Heart left ventricle (tissue), 16 donors: ENCODE measurements at regions not wholly inside any gene's neighbourhood (a gene's known extent, or its start where the extent isn't known, plus 50 kb on each side); places are given as distances from the start of the nearest gene placed in this dataset.
A peak's percentile ranks its signal among the peaks of the same experiment; 100 is the strongest.

ENCODE experiments used
- ATAC-seq, 4 donors: fragments of 200-7000 bp; cut with Tn5 transposase; one replicate each; pipeline ENCODE4 v1.9.1; 2020 to 2022; ENCODE audit warnings: moderate library complexity in 4 of 4, mild to moderate bottlenecking in 3 of 4, moderate number of reproducible peaks in 1 of 4
- DNase-seq, 5 donors: peaks; one replicate each; pipeline ENCODE4 v3.0.0-alpha.2; 2020
- H3K27ac ChIP-seq, 12 donors: fragments of 200-600 bp; sonication (generic) in 4 of 12; one replicate each; pipeline versions ENCODE4 v1.5.0 to v1.8.0; 2016 to 2022; ENCODE audit warnings: mild to moderate bottlenecking in 2 of 12
- H3K27me3 ChIP-seq, 9 donors: fragments of 200-600 bp; sonication (generic) in 2 of 9; one replicate each; pipeline versions ENCODE4 v1.5.1 to v1.8.0; 2016 to 2022; ENCODE audit warnings: mild to moderate bottlenecking in 3 of 9
- H3K36me3 ChIP-seq, 9 donors: fragments of 200-600 bp; sonication (generic) in 2 of 9; one replicate each; pipeline versions ENCODE4 v1.5.0 to v1.8.0; 2018 to 2022; ENCODE audit warnings: mild to moderate bottlenecking in 2 of 9
- H3K4me1 ChIP-seq, 12 donors: fragments of 200-600 bp; sonication (generic) in 4 of 12; one replicate each; pipeline versions ENCODE4 v1.5.0 to v1.8.0; 2016 to 2022; ENCODE audit warnings: mild to moderate bottlenecking in 3 of 12
- H3K4me3 ChIP-seq, 12 donors: fragments of 200-600 bp; sonication (generic) in 4 of 12; one replicate each; pipeline versions ENCODE4 v1.5.0 to v1.8.0; 2017 to 2022; ENCODE audit warnings: mild to moderate bottlenecking in 9 of 12, moderate library complexity in 4 of 12
- H3K9me3 ChIP-seq, 12 donors: fragments of 200-600 bp; sonication (generic) in 4 of 12; one replicate each; pipeline versions ENCODE4 v1.5.0 to v1.8.0; 2016 to 2022; ENCODE audit warnings: mild to moderate bottlenecking in 1 of 12
- POLR2A ChIP-seq, 2 donors: fragments of 450-650 bp; IDR thresholded peaks; one replicate each; pipeline ENCODE4 v1.6.1; 2017; ENCODE audit warnings: antibody characterized with exemption in 2 of 2, mild to moderate bottlenecking in 2 of 2, moderate library complexity in 2 of 2
- WGBS, 4 donors: extraction: QIAGEN DNeasy Blood & Tissue Kit in 2 of 4; methylation state at CpG; one replicate each; pipeline versions ENCODE4 v1.1.5 to v1.1.7; 2013 to 2018; 5-methylcytosine and 5-hydroxymethylcytosine counted together
- intact Hi-C, 10 donors: fragments of 100-400 bp; cut with DNase I; formaldehyde crosslinking; loops; one replicate each; pipeline versions ENCODE4 v1.11.1 to v1.14.2; 2022
- TF ChIP-seq, protein P1 (sequence below), 12 donors: fragments of 200-600 bp; sonication (generic) in 4 of 12; IDR thresholded peaks; one replicate each; pipeline versions ENCODE4 v1.5.0 to v1.8.0; 2018 to 2022; ENCODE audit warnings: antibody characterized with exemption in 12 of 12, mild to moderate bottlenecking in 5 of 12
- donor health status: ischemic (EF 13 %, LVEDD 7.1; RV severe dilation, severe dysfunction).
- donor health status: healthy with polysubstance abuse.
- donor health status: DM: no; HTN: yes; CAD: no.
- donor health status: DM: no; HTN: no; CAD: no.
- donor health status: ischemic (EF 25% LVEDD 6.9; RV normal size, moderate dysfunction).
- donor health status: ischemic (EF 25% LVEDD 5.7; RV mildly dilated, moderate dysfunction).
- donor health status: healthy.
- donor health status: DM: yes; HTN: yes; CAD: no.
- donor health status: ischemic (EF 35%, LVEDD 5.7; RV mildly dilated, moderate dysfunction).
- donor health status: nonischemic (EF 11% LVEDD 7.7; RV severe dilation, severe dysfunction).
- donor health status: DM: yes; HTN: yes; CAD: no.
- donor health status: PGD.
- donor health status: ischemic (EF 29% LVEDD 5.4; RV normal size, mild dysfunction).
- donor health status: nonischemic (EF 23%, LVEDD 6.1; RV moderate dilation, normal function).

DNA sequence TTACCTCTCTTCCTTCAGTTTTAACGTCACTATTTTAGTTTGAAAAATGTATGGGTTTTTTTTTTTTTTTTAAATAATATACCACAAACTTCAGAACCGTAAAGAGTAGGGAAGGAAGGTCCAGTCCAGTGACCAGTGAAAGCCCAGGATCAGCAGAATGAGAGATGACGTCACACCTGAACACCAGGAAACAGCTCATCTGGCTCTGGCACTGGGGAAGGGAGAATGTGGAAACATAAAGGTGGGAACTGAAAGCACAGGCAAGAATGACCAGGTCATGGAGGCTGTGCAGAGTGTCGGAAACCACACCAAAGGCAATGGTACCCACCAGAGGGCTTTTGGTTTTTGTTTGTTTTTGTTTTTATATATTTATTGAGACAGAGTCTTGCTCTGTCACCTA lies 141.2 kb downstream of the DHX15 start:
- TF ChIP-seq POLR2A (IDR thresholded peaks at IDR 0.05) = no peak
- TF ChIP-seq, protein P1, sequence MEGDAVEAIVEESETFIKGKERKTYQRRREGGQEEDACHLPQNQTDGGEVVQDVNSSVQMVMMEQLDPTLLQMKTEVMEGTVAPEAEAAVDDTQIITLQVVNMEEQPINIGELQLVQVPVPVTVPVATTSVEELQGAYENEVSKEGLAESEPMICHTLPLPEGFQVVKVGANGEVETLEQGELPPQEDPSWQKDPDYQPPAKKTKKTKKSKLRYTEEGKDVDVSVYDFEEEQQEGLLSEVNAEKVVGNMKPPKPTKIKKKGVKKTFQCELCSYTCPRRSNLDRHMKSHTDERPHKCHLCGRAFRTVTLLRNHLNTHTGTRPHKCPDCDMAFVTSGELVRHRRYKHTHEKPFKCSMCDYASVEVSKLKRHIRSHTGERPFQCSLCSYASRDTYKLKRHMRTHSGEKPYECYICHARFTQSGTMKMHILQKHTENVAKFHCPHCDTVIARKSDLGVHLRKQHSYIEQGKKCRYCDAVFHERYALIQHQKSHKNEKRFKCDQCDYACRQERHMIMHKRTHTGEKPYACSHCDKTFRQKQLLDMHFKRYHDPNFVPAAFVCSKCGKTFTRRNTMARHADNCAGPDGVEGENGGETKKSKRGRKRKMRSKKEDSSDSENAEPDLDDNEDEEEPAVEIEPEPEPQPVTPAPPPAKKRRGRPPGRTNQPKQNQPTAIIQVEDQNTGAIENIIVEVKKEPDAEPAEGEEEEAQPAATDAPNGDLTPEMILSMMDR (IDR thresholded peaks at IDR 0.05) = no peak
- no peak for ATAC-seq
- intact Hi-C loops = no loop called here
- Histone ChIP-seq H3K36me3 (no peaks in the 10 kb centered on the region), H3K4me3 (no peak overlapping the region), H3K27me3 (no peaks in the 10 kb centered on the region), H3K9me3 (no peaks in the 10 kb centered on the region), H3K4me1 (no peaks in the 10 kb centered on the region), H3K27ac (no peak overlapping the region)
- DNase-seq = no peak
- WGBS, 4 donors = 80 to 85% (median 82%) methylated on average over 4 of the region's 4 CpGs

DNA sequence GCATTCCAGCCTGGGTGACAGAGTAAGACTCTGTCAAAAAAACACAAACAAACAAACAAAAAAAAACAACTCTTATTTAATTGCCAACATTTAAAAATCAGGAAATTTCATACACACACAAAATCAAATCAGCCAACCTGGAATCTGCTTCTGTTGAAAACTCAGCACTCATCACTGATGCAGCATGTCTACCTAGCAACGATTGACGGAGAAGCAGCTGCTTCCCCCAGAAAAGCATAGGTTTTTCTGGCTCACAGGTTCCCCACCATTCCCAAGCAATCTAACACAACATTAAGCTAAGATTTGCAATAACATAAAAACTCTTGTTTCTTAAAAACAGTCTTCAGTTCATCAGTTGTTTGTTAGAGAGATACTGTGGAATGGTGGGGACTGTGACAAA lies 143.6 kb downstream of the DHX15 start:
- DNase-seq (no peak), ATAC-seq (no peak)
- TF ChIP-seq, protein P1 (IDR thresholded peaks at IDR 0.05) = no peak
- H3K27ac ChIP-seq = no peak overlapping the region
- no peak overlapping the region for H3K4me3 ChIP-seq
- H3K9me3 ChIP-seq = no peaks in the 10 kb centered on the region
- H3K27me3 ChIP-seq = no peaks in the 10 kb centered on the region
- intact Hi-C loops = no loop called here
- no peaks in the 10 kb centered on the region for H3K4me1 ChIP-seq
- 90 to 97% (median 95%) methylated on average over 2 of the region's 2 CpGs for WGBS, 4 donors
- H3K36me3 ChIP-seq = no peaks in the 10 kb centered on the region

DNA sequence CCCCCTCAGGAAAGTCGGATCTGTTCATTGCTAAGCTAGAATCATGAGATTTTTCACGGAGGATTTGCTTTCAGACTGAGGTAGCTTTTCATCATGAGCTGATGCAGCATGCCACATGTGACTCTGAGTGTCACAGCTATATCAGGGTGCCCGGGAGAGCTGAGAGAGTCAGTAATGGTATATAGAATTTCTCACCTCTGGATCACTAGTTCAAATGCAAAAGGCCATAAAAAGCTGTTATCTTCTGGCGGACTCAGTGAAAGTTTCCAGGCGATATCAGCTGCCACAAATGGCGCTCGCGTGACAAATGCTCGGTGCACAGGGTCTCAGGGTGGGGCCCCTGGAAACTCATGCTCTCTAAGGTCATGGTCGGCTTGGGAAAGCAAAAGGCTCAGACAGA lies 150.1 kb downstream of the DHX15 start:
- no peak for TF ChIP-seq POLR2A (IDR thresholded peaks at IDR 0.05)
- TF ChIP-seq, protein P1 (IDR thresholded peaks at IDR 0.05) = no peak
- Histone ChIP-seq H3K4me3 (no peak overlapping the region), H3K27ac (no peak overlapping the region), H3K4me1 (peaks cover 0 to 6% (median 0%) of the 10 kb centered on the region in 12 donors), H3K27me3 (no peaks in the 10 kb centered on the region), H3K9me3 (no peaks in the 10 kb centered on the region), H3K36me3 (no peaks in the 10 kb centered on the region)
- ATAC-seq = peak in 1 of 4 donors; percentile 59
- no peak for DNase-seq
- intact Hi-C loops = no loop called here
- 29 to 35% (median 30%) methylated on average over 10 of the region's 10 CpGs for WGBS, 4 donors

DNA sequence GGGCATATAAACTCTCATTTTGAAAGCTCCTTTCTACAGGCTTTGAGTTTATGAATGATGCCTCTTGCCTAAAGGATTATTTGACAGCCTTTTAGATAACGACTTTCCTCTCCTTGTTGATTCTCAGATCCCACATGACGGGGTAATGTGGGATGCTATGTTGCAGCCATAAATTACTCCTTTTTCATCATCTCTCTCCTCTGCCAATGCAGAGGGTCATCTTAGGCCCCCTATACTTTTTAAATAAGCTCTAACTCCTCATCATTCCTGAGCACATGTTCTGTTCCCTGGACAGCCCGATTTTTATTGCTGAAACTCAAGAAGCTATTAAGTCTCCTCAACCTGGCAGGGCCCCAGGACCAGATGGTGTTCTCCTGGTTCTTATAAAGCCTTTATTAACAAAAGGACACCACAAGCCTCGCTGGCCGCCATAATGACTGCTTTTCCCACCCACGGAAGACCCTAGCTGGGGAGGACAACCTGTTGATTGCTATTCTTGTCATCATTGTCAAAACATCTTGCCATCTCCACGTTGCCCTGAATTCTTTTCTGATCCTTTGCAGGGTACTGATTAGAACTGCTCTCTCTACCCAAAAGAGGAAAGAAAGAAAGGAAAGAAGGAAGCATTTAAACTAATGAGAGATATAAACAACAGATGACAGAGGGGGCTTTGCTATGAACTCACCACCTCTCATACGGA lies 150.7 kb downstream of the DHX15 start:
- Histone ChIP-seq H3K4me1 (peaks cover 0 to 6% (median 0%) of the 10 kb centered on the region in 12 donors), H3K27me3 (no peaks in the 10 kb centered on the region), H3K27ac (no peak overlapping the region), H3K4me3 (no peak overlapping the region), H3K36me3 (no peaks in the 10 kb centered on the region), H3K9me3 (no peaks in the 10 kb centered on the region)
- DNase-seq = no peak
- TF ChIP-seq POLR2A (IDR thresholded peaks at IDR 0.05) = no peak
- TF ChIP-seq, protein P1 (IDR thresholded peaks at IDR 0.05) = no peak
- ATAC-seq = no peak
- WGBS, 4 donors = 47 to 58% (median 50%) methylated on average over 8 of the region's 8 CpGs
- intact Hi-C loops = no loop called here
